Sigmoid colon (tissue), 4 donors: ENCODE measurements at regions not wholly inside any gene's neighbourhood (a gene's known extent, or its start where the extent isn't known, plus 50 kb on each side); places are given as distances from the start of the nearest gene placed in this dataset.

Experiments
- CTCF ChIP-seq, 4 experiments: fragments of 450-650 bp in 3 of 4; fragments of 200-600 bp in 1 of 4; IDR thresholded peaks; one replicate each; pipeline ENCODE4 v1.5.1; 2016 to 2019; ENCODE audit warnings: antibody characterized with exemption in 4 of 4, mild to moderate bottlenecking in 3 of 4, moderate library complexity in 2 of 4
- EP300 ChIP-seq, 4 donors: sonication (generic); formaldehyde crosslinking; IDR thresholded peaks; one replicate each; pipeline ENCODE4 v1.6.1; 2017; ENCODE audit warnings: antibody characterized with exemption in 4 of 4

- TF ChIP-seq CTCF (IDR thresholded peaks at IDR 0.05) = no peak
- no peak for TF ChIP-seq EP300 (IDR thresholded peaks at IDR 0.05)
Measured at GRCh38 chr11:112661146-112661545, 300.1 kb upstream of the NCAM1 start.
